ENCODE measurements at regions not wholly inside any gene's neighbourhood (a gene's known extent, or its start where the extent isn't known, plus 50 kb on each side); places are given as distances from the start of the nearest gene placed in this dataset.

- TF ChIP-seq POLR2A (IDR thresholded peaks at IDR 0.05; ENCODE audit: low read depth, low read length) (no peak), POLR2AphosphoS5 (IDR thresholded peaks at IDR 0.05; ENCODE audit: low read depth, low read length) (no peak), TAF1 (IDR thresholded peaks at IDR 0.05; ENCODE audit: borderline replicate concordance, low read depth, low read length) (no peak)
Observed at GRCh38 chr1:104463126-104463697, 713.5 kb downstream of the AMY1C start.
